Caki2 (cell line): ENCODE measurements at regions not wholly inside any gene's neighbourhood (a gene's known extent, or its start where the extent isn't known, plus 50 kb on each side); places are given as distances from the start of the nearest gene placed in this dataset.

Source experiments
- DNase-seq: peaks from one replicate; pipeline ENCODE4 v3.0.0-alpha.2; 2015; ENCODE audit warnings: low read depth
- in situ Hi-C: cut with HindIII; loops from 2 replicates; pipeline ENCODE4 v1.10.0; 2016; ENCODE audit warnings: low sequenced_read_pairs, low pct_unique_long_range_greater_than_20kb, mixed read lengths

DNA sequence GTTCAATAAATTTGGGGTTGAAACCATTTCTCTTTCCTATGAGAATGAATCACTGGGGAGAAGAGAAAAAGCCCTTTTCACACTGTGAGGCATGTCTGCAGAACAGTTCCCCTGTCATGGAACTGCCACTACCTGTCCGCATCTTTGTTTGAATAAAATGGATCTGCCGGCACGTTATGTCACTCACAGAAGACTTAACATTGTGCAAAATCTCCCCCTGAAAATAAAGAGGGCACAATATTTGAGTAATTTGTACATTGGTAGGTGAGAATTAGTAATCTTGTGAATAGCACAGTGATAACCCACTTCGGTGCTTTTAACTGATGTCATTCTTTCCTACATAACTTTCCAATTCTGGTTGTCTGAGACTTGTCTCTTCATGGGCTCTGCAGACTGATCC, 804.0 kb downstream of the C6orf118 start:
- no peak for DNase-seq
- in situ Hi-C loops, result no loop called here

- no peak for DNase-seq
- in situ Hi-C loops, result no loop called here
Measured at GRCh38 chr6:164502833-164503232, 806.6 kb downstream of the C6orf118 start.

- no peak for DNase-seq
- in situ Hi-C loops, result no loop called here
Measured at GRCh38 chr6:164495882-164496495, 813.4 kb downstream of the C6orf118 start.

GRCh38 chr6:164478426-164478825, 831.0 kb downstream of the C6orf118 start:
- no peak for DNase-seq
- in situ Hi-C loops, result no loop called here

DNA sequence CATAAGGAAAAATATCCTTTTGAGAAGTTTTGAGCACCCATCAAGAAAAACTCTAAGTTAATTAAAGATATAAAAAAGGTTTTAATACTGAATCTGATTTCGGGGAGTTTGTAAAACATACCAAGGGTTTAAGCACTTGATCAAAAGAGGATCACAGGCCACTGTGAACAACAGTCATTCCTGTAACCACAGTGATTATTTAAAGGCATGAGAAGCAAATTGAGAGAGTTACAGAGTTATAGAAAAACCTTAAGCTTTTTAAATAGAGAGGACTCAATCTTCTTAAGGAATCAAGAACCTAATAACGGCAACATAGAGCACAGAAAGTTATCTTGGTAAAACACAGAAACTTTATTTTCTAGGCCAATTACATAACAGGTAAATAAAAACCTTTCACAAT, 831.6 kb downstream of the C6orf118 start:
- in situ Hi-C loops, result no loop called here

DNA sequence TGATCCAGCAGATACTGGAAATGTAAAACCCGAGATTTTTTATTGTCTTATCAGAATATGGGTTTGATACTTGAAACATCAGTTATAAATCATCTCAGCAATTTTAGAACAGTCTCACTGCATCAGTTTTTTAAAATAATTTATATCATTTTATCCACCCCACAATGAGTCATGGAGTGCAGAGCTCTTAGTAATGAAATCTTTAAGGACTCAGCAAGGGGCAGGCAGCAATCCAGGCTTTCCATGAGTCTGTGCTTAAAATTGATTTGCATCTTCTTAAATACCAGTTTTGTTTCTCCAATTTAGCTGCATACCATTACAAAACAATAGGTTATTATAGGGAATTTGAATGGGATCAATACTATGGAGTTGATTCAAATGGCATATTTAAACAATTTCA, 832.3 kb downstream of the C6orf118 start:
- DNase-seq, result no peak
- in situ Hi-C loops, result no loop called here

More for the DNA sequence above, 831.6 kb downstream of the C6orf118 start:
- no peak for DNase-seq

DNA sequence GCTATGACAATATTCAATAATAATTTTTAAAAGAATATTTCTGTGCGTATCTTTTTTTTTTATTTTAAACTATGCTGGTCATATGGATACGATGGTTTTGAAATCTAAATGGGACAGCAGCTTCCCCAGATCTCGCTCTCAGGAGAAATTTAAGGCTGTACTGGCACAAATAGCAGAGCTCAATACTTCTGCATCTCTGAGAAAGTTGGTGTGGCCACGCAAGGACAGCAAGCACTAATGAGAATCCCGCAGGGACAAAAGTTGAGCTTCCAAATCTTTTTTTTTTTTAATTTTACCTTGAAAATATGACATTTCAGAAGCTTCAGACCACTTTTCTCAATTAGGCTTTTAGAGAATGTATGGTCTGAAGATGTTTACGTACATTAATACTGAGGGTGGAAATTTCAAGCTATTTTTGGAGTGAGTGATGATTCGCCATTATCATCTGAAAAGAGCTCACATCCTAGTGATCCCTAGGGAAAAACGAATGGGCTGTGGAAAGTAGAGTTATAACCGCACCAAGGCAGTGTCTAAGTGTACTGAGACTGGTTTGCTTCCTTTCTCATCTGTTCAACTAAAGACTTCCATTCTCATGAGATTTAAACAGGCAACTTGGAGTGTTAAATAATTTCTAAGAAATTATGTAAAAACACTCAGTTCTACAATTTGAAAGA, 840.0 kb downstream of the C6orf118 start:
- in situ Hi-C loops, result no loop called here
- DNase-seq, result no peak

GRCh38 chr6:164455835-164456234, 853.6 kb downstream of the C6orf118 start:
- DNase-seq, result no peak
- in situ Hi-C loops, result no loop called here

DNA sequence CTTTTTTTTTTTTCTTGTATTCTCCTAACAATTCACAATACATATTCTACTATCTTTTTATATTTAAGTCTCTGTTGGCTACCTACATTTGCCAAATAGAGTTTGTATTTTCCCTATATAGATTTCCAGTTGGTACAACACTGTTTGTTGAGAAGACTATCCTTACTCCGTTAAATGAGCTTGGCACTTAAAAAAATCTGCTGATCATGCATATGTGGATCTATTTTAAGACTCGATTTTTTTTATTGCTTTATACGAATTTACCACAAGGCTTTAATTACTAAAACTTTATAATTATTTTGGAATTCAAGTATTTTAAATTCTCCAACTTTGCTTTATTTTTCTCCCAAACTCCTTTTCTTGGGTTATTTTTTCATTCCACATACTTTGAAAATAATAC, 855.6 kb downstream of the C6orf118 start:
- DNase-seq, result no peak
- in situ Hi-C loops, result no loop called here

DNA sequence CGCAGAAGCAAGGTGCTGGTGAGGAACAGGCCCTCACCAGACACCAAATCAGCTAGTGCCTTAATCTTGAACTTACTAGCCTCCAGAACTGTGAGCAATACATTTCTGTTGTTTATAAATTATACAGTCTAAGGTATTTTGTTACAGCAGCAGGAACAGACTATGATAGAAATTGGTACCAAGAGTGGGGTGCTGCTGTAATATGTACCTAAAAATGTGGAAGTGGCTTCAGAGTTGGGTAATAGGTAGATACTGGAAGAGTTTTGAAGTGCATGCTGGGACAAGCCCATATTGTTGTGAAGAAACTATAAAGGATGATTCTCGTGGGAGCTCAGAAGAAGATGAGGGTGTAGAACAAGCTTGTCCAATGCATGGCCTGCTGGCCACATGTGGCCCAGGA, 866.8 kb downstream of the C6orf118 start:
- no peak for DNase-seq
- in situ Hi-C loops, result no loop called here

DNA sequence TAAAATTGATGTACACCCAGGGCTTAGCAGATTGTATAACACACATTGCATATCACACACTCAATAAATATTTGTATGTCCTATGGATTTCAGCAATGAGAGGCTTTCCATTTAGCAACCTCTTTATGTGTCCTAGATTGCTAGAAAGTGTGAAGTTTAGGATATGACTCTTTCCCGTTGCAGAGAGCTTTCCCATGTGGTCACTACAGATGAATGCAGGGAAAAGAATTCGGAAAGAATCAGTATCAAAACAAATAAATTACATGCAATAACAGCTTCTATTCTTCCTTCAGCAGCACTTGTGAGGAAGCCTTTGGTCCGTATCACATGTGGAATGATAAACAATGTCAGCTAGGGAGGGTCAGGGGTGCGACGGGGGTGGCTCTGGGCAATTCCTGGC, 870.1 kb downstream of the C6orf118 start:
- in situ Hi-C loops, result no loop called here
- no peak for DNase-seq

DNA sequence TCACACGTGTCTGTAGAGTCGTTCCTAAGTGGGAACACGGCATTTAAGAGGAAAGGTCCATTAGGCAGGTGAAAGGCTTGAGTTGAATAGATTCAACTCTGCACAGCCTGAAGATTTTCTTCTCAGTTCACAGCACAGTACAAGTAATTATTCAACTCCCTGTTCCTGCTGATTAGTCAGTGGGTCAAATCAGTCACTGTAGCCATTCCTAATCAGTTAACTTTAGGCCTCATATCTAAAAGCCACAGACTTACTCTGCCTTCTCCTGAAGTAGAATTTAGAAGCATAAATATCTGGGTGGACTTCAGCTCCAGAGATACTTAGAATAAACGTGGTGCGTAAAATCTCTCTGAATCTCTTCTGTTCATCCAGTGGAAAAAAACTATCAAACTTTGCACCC, 872.4 kb downstream of the C6orf118 start:
- DNase-seq, result no peak
- in situ Hi-C loops, result no loop called here

DNA sequence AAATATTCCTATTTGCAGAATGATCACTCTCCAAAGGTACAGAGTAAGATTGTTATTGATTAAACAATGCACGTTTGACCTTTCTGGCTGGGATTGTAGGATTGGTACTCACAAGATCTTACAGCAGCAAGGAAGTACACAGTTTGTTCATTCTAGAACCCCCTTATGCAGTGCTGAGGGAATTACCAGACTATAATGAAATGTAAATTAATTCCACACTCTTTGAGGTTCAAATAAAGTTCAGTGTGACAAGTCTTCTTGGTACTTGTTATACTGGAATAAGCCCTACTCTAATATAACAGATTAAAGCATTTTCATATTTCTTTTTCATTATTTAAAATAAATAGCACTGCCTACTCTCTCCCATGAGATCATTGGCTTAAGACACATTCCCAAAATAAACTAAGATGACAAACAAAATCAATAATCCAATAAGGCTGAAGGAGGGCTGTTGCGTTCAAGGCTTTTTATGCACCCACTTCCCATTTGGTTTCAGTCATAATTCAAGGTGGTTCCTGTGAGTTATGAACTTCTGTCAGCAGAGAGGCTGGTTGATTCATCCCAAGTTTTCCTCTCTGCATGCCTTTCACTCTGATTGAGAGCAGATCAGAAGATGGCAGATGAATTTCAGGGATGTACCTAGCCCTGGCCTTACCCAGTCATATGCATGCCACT, 881.5 kb downstream of the C6orf118 start:
- in situ Hi-C loops, result no loop called here
- no peak for DNase-seq

DNA sequence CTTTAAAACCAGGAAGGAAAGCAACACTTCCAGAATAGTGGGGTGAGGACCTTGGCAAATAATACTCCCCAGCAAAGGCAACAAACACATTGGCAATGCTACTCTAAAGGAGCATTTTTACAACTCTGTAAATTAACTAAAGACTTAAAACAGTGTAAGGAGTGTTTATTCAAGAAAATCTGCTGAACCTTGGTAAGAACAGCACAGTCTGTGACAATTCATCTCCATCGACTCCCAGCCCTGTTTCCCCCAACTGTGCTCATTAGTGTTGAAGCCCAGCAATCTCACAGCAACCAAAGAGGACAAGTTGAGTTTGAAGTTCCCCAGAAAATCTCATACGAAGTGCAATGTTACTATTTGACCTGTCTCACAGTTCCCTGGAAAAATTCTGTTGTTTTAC, 884.9 kb downstream of the C6orf118 start:
- no peak for DNase-seq
- in situ Hi-C loops, result no loop called here

GRCh38 chr6:164419099-164419498, 890.3 kb downstream of the C6orf118 start:
- in situ Hi-C loops, result no loop called here
- no peak for DNase-seq

DNA sequence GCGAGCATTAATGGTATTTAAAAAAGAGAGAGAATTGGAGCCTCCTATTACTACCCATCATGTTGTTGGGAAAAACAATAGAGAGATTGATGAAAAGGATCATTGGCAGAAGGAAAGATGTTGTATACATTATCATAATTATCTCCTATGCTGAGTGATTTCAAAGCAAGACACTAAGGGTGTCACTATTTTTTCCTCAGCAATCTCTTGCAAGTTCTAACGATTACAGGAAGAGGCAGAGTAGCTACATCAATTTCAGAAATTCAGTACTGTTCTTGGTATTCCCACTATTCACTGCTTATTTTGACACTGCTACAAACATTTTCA, 891.2 kb downstream of the C6orf118 start:
- no peak for DNase-seq

GRCh38 chr6:164417537-164418261, 891.7 kb downstream of the C6orf118 start:
- in situ Hi-C loops, result no loop called here
- DNase-seq, result no peak

More for the DNA sequence above, 891.2 kb downstream of the C6orf118 start:
- in situ Hi-C loops, result no loop called here

GRCh38 chr6:164415832-164416563, 893.4 kb downstream of the C6orf118 start:
- in situ Hi-C loops, result no loop called here
- no peak for DNase-seq

- in situ Hi-C loops, result no loop called here
- DNase-seq, result no peak
Measured at GRCh38 chr6:164414695-164415094, 894.7 kb downstream of the C6orf118 start.
